ENCODE measurements at regions not wholly inside any gene's neighbourhood (a gene's known extent, or its start where the extent isn't known, plus 50 kb on each side); places are given as distances from the start of the nearest gene placed in this dataset.

- DNase-seq, result no peak
Measured at GRCh38 chr18:39751921-39752320, 2186.3 kb upstream of the CELF4 start.

- DNase-seq, result no peak
Measured at GRCh38 chr18:39751161-39751560, 2185.6 kb upstream of the CELF4 start.

DNA sequence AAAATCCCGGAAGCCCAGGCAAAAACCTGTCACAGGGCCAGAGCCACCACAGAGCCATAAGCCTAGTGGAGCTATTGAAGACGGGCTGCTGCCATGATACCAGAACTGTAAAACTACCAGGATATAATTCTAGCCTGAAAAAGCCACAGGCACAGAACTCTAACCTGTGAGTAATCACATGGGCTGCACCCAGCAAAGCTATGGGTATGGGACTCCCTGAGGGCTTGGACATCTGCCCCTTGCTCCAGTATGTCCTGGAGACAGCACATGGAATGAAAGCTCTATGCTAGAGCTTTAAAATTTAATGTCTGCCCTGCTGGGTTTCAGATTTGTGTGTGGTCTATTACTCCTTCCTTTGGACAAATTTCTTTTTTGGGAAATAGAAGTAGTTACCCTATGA is 2183.6 kb upstream of the CELF4 start:
- DNase-seq, result no peak

- no peak for DNase-seq
Measured at GRCh38 chr18:39748727-39749126, 2183.1 kb upstream of the CELF4 start.

GRCh38 chr18:39746201-39746600 is 2180.6 kb upstream of the CELF4 start:
- no peak for DNase-seq

DNA sequence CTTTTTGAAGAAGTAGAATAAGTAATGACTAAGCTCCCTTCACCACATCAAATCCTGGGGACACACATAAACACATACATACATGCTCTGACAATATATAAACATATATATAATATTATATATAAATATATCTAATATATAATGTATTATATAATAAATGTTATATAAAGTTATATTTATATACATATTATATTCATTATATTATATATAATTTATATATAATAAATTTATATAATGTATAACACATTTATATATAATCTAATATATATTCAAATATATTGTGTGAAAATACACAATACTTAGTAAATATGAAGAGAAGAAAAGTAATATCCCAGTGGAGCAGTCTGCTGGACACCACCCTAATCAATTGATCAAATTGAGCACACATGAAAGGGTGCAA is 2177.9 kb upstream of the CELF4 start:
- DNase-seq, result no peak

DNA sequence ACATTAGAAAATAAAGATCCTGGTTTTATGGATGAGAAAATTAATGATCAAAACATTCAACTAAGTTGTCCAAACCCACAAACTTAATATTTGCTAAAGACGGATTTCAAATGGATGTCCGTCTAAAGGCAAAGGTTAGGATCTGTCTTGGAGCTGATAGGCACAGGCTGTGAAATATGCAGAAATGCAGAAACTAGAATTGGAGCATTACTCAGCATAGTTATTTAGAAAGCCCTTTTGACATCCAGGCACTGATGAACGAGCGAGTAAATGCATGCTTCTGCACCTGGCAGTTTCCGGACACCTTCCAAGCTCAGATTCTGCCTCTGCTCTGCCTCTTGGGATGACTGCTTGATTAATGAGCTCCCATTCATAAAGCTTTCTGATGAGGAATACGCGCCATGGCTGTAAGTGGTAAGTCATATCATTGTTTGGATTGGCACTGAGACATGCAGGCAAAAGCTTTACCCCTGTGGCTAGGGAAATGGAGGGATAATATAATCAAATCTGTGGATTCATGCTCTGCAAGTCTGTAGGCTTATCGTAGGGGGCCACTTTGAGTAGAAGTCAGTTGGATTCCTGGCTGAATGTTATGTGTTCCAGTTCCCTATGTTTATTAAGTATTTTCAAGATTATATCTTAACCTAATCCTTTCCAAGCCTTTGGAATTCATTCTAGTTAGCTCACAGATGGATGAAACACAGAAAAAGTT is 2176.3 kb upstream of the CELF4 start:
- peak; percentile 67 for DNase-seq

- no peak for DNase-seq
Measured at GRCh38 chr18:39737869-39738268, 2172.3 kb upstream of the CELF4 start.

GRCh38 chr18:39732918-39733317 is 2167.3 kb upstream of the CELF4 start:
- DNase-seq, result no peak

GRCh38 chr18:39730606-39731005 is 2165.0 kb upstream of the CELF4 start:
- DNase-seq, result no peak

GRCh38 chr18:39724652-39725051 is 2159.1 kb upstream of the CELF4 start:
- DNase-seq, result no peak

DNA sequence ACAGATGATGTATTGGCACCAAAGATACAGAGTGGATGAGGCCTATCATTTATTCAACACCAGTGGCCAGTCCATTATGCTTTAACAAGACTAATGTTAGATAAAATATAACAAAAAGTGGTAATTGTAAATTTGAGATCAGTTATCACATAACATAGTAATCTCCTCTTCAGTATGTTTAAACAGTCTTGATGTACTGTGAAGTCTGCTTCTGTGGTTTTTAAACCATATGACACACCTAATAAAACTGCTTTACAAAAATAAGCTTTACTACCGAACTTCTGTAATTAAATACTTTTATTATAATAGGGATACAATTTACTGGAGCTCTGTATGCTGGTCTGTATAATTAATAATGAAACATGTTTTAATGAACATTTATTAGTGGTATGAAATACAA is 2156.1 kb upstream of the CELF4 start:
- no peak for DNase-seq

DNA sequence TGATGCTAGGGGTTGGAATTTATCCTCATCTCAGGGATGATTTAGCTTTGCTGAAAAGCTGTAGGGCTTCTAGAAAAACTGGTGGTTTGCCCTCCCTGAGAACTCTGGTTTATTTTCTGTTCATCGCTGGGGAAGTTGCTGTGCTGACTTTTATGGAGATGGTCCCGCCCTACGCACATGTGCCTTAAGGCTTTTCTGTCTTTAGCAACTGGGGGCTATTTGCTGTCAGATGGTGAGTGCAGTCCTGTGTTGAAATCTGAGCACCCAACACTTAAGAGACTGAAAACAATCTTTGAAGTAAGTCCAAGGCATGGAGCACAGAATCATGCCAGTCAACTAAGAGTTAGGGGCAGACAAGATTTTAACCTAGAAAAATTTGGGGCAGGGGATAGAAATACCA is 2148.4 kb upstream of the CELF4 start:
- no peak for DNase-seq

GRCh38 chr18:39711701-39712100 is 2146.1 kb upstream of the CELF4 start:
- no peak for DNase-seq

DNA sequence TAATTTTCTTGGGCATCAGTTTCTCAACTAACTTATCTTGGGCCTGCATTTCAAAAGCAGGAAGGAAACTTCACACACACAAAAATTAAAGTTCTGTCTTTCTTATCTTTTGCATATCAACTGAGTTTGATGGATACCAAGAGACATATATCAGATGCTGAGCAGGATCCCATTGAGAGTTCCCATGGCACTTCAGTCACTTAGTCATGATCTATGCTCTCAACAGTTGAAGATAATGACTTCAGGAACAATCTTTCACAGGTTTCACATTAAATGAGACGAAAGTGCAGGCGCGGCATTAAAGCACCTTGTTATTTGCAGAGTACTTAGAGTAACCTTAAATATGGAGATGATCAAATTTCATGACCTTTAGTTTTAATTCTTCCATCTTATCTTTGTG is 2139.8 kb upstream of the CELF4 start:
- DNase-seq, result no peak

- no peak for DNase-seq
Measured at GRCh38 chr18:39702888-39703287, 2137.3 kb upstream of the CELF4 start.

DNA sequence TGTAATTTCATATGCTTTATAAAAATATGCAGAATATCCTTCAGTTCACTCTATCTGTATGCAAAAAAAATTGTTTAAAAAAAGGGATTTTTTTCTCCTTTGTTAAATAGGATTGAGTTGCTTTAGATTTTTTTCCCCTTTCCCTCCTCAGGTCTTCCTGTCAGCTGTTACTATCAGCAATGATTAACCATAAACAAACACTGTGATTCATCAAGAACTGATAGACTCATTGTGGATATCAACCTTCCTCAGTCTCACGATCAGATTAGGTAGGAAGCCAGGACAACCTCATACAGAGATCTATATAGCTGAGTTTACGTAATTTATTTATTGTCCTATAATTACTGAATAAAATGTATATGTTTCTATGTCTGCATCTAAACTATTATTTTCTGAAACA is 2136.2 kb upstream of the CELF4 start:
- no peak for DNase-seq

- DNase-seq, result no peak
Measured at GRCh38 chr18:39701055-39701783, 2135.6 kb upstream of the CELF4 start.

GRCh38 chr18:39699340-39699964 is 2133.9 kb upstream of the CELF4 start:
- DNase-seq, result no peak

- no peak for DNase-seq
Measured at GRCh38 chr18:39698436-39698835, 2132.8 kb upstream of the CELF4 start.

- DNase-seq, result no peak
Measured at GRCh38 chr18:39693359-39693758, 2127.8 kb upstream of the CELF4 start.

GRCh38 chr18:39692367-39693015 is 2126.9 kb upstream of the CELF4 start:
- DNase-seq, result no peak

- DNase-seq, result no peak
Measured at GRCh38 chr18:39685303-39685902, 2119.8 kb upstream of the CELF4 start.
